ENCODE measurements at regions not wholly inside any gene's neighbourhood (a gene's known extent, or its start where the extent isn't known, plus 50 kb on each side); places are given as distances from the start of the nearest gene placed in this dataset.

DNA sequence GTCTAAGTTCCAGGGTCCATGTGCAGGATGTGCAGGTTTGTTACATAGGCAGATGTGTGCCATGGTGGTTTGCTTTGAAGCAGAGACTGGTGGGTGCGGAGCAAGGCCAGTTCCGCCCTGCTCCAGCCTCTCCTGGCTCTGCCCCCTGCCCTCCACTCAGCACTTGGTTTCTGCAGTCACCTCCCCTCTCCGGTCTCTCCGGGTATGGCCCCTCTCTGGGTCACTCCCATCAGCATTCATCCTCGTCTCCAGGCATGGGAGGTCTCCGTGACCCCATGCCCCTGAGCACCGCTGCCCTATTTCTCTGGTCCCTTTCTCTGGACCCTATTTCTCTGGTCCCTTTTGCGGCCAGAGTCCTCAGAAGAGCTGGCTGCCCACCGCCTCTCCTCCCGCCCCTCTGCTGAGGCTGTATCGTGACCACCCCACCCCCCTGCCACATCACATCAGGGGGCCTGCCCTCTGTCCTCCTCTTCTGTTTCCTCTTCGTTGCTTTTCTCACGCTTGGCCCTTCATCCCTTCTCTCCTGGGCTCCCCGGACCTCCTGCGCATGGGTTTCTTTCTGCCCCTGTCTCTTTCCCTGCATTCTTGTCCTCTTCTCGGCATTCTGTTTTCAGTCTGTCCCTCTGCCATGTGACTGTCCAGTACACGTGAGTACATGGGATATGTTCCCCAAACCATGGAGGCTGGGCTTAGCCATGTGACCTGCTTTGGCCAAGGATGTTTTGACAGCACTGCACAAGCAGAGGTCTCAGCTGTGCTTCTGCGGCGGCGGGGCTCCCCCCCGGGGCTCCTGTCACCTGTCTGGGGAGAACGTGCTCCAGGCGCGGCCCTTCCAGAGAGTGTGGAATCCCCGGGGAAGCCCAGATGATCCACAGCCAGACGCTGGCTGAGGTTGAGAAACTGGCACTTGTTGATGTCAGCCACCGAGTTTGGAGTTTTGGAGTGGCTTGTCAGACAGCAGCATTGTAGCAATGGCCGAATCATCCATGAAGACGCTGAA, 54.4 kb upstream of the C1orf174 start:
- DNase-seq, result no peak

DNA sequence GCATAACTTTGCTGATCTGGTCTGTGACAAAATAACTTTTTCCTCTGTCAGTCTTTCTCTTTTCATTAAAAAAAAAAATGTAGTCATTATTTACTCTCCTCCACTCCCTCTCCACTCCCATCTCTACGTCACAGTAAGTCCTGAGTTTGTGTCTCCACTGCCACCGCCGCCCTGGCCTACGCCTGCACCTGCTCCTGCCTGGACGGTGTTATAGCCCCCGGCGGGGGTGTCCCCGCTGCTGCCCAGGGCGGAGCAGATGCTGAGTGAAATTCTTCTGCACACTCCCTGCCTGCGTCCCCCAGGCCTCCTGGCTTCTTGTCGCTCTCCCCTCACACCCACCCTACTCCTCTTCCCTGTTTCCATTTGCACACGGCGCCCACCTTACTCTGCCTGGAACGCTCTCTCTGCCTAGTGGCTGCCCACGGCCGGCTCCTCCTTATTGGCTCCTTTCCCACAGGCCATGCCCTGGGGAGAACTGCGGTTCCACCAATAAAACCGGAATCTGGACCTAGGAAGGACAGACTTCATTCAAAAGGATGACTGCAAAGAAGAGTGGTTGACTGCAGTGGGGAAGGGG, 55.2 kb upstream of the C1orf174 start:
- DNase-seq, result no peak

DNA sequence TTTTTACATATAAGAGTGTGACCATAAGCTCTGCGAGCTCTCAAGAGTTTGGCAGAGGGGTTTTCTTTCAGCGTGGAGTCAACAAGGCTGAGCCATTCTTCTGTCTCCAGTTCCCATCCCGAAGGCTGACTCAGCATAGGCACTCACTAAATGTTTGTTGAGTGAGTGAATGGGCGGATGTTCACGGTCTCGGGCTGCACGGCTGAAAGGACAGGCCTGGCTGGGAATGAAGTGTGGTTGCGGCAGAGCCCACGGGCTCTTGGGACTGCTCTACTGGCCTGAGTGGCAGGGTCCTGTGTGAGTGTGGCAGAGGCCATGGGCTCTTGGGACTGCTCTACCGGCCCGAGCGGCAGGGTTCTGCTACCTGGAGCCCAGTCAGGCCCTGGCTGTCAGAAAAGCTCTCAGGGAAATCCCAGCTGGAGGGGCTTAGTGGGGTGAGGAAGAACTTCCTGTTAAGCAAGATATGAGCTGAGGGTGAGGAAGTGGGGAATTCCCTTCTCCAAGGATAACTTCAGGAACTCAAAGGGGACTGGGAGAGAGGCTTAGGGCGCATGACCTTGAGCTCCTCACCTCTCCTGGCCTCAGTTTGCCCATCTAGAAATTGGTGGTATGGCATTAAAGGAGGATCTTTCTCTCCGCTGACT, 56.6 kb upstream of the C1orf174 start:
- no peak for DNase-seq

DNA sequence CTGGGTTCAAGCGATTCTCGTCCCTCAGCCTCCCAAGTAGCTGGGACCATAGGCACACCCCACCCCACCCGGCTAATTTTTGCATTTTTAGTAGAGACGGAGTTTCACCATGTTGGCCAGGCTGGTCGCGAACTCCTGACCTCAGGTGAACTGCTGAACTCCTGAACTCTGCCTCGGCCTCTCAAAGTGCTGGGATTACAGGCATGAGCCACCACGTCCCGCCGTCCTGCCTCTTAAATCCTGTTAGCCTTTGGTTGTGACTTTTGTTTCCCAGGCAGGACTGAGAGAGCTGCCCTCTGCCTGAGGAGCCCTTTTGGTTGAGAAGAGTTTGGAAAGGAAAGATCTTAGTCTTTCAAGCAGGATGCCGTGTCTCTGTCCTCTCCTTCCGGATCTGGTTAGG, 59.3 kb upstream of the C1orf174 start:
- no peak for DNase-seq

DNA sequence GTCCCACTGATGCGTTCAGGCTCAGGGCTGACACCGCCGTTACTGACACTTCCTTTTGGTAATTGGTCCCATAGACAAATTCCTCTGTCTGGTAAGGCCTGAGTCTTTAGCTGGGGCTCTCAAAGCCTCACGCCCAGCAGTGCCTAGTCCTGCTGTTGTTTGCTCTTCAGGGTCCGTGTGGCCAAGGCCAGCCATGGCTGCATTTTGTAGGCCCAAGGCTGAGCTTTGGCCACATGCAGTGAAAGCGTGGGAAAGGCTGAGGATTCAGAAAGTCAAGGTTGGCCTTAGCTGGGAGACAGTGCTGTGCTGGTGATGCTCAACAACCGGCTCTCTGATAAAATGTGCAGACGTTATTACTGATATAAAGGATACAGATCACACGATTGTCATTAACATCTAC, 63.5 kb upstream of the C1orf174 start:
- DNase-seq, result no peak

DNA sequence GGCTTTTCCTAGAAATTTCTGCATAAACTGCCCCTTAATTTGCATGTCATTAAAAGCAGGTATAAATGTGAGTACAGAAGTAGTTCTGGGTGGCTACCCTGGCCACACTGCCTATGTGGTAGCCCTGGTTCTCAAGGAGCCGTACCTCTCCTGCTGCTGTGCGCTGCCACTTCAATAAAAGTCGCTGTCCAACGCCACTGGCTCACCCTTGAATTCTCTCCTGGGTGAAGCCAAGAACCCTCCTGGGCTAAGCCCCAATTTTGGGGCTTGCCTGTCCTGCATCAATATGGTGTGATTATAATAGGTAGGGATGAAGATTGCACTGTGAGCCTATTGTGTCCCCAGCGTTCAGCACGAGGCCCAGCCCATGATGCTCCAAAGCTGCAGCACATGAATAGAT, 65.6 kb upstream of the C1orf174 start:
- no peak for DNase-seq

DNA sequence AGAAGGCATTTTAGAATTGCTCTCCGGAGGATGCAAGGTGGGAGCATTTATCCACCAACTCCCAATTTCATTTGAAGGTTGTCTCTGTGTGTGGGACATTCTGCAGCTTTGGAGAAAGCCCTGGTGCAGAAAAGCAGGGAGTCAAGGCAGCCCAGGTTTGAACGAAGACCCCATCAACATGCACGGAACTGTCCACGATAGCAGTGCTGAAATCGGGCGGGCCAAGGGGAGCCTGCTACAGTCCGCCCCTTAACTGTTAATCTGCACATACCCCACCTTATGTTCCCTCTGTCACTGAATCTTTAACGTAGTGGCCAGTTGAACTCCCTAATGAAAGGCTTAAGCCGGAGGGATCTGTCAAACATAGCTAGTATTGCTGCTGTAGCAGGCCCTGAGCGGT, 68.8 kb upstream of the C1orf174 start:
- no peak for DNase-seq

DNA sequence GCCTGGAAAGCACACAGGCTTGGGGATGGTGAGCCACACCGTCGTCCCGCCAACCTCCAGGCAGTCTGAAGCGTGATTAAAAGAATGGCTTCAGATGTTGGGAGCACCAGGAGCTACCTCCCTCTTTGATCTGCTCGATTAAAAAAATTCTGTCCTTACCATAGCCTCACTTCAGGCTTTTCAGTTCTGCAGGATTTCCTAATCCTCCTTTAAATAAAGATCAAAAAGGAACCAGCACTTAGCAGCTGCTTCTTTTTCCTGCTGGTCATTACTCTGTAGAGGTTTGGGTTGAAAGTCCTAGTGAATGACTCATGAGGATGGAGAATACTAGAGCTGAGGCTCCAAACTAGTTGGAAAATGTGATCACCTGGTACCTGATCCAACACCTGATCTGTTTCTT, 71.9 kb upstream of the C1orf174 start:
- no peak for DNase-seq

DNA sequence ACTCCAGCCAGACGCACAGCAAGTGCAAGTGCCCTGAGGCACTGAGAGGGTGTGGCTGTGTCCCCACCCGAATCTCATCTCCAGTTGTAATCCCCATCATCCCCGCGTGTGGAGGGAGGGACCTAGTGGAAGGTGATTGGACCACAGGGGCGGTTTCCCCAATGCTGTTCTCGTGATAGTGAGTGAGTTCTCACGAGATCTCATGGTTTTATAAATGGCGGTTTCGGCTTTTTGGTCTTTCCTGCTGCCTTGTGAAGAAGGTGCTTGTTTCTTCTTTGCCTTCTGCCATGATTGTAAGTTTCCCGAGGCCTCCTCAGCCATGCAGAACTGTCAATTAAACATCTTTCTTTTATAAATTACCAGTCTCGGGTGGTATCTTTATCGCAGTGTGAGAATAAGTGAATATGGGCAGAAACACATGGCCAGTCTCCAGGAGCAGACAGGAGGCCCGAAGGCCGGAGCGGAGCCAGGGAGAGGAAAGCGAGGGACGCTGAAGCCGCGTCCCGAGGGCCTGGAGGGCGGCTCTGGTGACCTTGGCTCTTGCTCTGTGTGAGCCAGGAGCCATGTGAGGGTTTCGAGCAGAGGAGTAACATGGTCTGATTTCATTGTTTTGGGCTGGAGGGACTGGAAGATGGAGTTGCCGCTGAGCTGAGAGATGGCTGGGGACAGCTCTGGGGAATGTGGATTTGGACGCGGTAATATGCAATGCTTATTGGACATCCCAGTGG, 76.0 kb upstream of the C1orf174 start:
- no peak for DNase-seq

DNA sequence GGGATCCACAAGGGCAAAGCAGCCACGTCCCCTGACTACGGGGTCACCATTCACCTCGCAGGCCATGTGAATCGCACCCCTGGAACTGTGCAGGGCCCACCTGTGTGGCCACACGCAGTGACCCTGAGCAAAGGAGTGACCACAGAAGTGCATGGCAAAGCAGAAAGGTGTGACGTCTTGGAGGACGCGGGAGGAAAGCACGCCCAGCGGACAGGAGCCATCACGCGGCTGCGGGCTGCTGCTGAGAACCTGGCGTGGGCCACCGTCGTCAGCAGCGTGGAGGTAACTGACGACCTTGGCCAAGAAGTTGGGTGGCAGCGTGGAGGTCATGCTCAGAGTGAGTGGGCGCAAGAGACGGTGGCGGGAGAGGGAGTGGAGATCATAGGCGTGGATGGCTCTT, 76.7 kb upstream of the C1orf174 start:
- DNase-seq, result no peak

DNA sequence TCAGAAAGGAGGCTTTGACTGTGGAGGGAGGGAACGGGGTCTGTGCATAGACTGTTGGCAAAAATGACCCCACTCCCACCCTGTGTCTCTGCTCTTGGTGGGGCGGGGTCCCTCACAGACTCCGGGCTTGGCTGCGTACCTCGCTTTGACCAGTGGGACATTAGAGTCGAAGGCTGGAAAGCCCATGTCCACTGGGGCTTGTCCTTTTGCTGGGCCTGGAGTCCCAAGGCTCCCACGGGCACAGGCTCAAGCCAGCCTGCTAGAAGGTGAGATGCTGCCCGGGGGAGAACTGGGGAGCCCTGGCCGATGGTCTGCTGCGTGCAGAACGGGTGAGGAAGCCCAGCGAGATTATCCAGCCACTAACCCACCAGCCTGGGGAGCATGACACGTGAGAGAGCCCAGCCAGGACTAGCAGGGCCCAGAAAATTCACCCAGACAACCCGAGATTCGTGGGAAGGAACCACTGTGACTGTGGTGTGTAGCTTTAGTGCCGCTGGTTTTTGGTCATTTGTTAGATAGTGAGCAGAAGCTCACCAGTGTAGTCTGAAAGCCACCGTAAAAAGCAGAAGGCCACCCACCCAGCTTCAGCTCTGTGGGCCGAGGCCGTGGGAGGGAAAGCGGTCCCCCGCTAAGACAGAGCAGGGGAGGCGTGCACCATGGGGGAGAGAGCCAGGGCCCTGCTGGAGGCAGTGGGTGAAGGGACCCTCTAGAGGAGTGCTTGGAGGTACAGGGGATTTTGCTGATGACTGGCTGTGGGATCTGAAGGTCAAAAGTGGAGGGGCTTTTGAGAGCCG, 78.3 kb upstream of the C1orf174 start:
- no peak for DNase-seq

DNA sequence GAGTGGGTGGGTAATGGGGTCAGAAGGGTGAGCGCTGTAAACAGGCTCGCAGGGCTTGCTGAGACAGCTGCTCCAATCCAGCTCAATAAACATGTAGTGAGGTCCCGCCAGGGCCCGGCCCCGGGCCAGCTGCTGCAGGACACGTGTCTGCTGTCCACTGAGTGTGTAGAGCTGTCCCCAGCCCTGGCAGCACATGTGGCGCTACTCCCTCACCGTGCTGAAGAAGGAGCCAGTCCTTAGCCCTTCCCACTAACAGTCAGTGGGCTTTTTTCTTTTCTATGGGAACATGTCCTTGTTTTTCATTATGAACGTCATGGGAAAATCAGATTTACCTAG, 78.9 kb upstream of the C1orf174 start:
- no peak for DNase-seq

DNA sequence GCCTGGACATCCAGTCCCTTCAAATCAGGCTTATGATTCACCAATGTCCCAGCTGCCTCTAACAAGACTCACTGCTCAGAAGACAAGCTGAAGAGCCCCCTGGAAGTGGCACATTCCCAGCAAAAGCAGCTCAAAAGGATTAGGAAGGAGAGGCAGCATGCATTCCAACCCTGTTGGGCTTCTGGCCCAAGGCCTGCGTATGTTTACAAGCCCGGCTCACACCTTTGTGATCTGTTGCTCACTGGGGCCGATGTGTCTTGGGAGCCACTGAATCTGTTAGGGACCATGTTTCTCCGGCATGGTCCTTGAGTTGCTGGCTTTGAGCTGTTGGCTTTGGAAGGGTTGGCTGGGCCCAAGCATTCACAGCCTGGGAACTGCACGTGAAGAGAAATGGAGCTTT, 81.2 kb upstream of the C1orf174 start:
- no peak for DNase-seq

DNA sequence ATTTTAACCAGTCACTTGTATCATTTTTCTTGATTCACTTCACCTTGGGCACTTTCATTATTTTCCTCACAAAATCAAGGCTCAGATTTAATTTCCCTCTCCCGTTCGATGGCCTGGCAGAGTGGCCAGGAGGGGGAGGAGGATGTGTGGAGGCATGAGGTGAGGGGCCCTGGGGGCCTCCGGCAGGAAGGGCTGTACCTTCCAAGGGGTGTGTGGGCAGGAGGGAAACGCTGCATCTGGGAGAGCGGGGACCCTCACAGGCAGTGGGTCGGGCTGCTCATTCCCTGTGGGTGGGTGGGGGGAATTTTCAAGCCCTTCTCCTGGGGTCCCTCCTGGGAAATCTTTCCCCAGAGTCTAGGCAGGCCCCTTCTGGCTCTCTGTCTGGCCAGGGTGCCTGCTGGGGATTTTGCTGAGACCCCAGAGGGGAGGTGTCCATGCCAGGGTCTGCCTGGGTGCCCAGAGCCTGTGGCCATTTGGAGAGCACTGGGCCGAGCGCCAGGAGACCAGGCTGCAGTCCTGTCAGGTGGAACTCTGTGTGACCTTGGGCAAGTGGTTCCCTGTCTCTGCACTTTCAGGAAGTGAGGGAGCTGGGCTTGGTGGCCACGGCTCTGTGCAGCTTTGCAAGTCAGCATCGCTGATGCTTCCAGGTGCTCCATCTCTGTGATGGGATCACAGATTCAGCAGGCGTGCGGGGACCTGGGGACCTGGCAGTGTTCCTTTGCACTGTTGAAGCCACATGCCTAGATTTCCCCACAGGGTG, 81.9 kb upstream of the C1orf174 start:
- DNase-seq, result no peak

DNA sequence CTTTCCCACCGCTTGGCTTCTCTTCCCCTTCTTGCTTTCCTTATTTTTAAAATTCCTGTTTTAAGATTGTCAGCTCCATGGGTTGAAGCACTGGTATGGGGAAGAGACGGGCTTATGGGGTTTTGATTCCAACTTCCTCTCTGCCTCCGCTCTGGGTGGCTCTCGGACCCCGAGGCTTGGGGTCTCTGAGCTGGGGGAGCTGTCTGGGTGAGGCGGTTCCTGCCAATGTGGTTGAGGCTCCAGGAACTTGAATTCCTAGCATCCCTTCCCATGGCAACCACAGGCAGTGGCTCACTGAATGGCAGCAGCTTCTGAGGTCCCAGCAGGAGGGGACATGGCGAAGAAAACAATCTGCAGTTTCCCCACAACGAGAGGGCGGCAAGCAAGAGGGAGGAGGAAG, 83.1 kb upstream of the C1orf174 start:
- no peak for DNase-seq

DNA sequence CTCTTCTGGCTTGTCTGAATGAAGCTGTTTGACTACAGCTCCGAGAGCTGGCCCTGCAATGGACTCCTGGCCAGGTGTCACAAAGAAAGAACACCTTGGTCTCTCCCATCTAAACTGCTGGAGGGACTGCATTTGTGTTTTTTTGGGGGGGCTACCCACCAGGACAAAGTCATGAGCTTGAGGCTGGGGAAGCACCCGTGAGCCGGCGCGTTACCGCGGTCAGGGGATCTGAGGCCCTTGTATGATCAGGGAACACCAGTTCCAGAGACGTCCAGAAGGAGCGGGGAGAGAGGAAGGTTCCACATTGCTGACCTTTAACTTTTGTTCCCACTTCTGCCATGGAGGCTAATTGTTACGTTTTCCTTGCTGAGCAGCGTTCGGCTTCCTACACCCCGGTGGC, 84.5 kb upstream of the C1orf174 start:
- DNase-seq, result no peak

DNA sequence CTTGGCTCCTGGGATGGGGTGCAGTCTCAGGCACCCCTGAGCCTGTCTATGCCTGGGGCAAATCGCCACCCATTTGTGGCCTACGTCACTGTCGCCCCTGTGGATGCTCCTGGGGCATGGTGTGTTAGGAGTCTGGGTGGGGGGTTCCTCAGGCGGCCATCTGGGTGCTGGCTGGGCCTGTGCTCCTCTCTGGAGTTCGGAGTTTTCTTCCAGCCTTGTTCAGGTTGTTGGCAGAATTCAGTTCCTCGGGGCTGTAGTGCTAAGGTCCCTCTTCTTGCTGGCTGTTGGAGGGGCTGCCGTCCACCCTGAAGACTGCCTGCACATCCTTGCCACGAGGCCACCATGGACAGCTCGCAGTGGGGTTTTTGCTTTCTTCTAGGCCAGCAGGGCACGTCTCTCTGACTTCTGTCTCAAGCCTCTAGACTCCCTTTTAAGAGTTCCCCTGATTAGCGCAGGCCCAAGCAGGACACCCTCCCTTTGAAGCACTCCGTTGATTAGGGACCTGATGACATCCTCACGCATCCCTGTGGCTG, 86.7 kb upstream of the C1orf174 start:
- no peak for DNase-seq

DNA sequence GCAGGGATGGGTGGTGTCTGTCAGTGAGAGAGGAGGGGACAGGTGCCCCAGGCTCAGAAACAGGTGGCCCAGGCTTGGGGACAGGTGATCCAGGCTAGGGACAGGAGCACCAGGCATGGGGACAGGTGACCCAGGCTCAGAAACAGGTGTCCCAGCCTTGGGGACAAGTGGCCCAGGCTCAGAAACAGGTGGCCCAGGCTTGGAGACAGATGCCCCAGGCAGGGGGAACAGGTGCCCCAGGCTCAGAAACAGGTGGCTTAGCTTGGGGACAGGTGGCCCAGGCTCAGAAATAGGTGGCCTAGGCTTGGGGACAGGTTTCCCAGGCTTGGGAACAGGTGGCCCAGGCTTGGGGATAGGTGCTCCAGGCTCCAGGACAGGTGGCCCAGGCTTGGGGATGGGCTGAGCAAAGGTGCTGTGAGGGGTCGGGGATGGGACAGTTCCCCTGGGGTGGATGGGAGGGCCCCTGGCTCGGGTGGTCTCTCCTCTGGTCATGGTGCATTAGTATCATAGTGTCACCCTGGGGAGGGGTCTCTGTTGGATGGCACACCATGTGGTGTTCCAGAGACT, 87.7 kb upstream of the C1orf174 start:
- no peak for DNase-seq

DNA sequence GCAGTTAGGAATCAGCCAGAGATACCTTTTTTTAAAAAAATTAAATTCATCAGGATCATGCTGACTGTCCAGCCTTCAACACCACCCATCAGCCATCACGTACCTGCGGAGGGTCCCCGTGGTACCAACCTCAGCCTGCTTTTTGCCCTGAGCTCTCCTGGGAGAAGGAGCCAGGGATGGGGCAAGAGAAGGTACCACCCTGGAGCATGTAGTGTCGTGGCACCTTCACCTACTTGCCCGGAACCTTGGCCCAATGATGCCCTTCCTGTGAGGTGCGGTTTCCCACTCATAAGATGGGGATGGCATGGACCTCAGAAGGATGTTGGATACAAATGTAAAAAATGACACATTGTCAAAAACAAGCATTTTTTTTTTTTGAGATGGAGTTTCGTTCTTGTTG, 88.4 kb upstream of the C1orf174 start:
- no peak for DNase-seq

DNA sequence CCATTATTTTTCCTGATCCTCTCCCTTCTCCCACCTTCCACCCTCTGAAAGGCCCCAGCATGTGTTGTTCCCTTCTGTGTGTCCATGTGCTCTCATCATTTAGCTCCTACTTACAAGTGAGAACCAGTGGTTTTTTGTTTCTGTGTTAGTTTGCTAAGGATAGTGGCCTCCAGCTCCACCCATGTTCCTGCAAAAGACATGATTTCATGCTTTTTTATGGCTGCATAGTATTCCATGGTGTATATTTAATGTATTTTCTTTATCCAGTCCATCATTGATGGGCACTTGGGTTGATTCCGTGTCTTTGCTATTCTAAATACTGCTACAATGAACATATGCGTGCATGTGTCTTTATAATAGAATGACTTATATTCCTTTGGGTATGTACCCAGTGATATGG, 89.4 kb upstream of the C1orf174 start:
- DNase-seq, result no peak

DNA sequence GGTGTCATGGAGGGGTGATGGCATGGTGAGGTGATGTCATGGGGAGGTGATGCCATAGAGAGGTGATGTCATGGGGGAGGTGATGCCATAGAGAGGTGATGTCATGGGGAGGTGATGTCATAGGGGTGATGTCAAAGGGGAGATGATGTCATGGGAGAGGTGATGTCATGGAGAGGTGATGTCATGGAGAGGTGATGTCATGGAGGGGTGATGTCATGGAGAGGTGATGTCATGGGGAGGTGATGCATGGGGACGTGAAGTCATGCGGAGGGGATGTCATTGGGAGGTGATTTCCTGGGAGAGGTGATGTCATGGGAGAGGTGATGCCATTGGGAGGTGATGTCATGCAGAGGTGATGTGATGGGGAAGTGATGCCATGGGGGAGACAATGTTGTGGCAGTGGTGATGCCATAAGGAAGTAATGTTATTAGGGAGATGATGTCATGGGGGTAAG, 92.1 kb upstream of the C1orf174 start:
- no peak for DNase-seq

All from activated naive CD4-positive, alpha-beta T cell treated with anti-CD3 and anti-CD28 coated beads, Interleukin-2, amount 50 U/mL, for 16 hours (primary cell).